Osteoblast (primary cell): ENCODE measurements at regions not wholly inside any gene's neighbourhood (a gene's known extent, or its start where the extent isn't known, plus 50 kb on each side); places are given as distances from the start of the nearest gene placed in this dataset.
A peak's percentile ranks its signal among the peaks of the same experiment; 100 is the strongest.

Experiments used
- DNase-seq: peaks from one replicate; pipeline ENCODE4 v3.0.0; 2011; ENCODE audit warnings: low spot score, mixed read lengths; ENCODE audit not compliant: insufficient read length; ENCODE audit errors: missing footprints
- H2AFZ ChIP-seq: 2 replicates; pipeline ENCODE4 v1.6.0; 2011; ENCODE audit warnings: mild to moderate bottlenecking, low read length
- H3K27ac ChIP-seq: 2 replicates; pipeline ENCODE4 v1.5.1; 2011; ENCODE audit warnings: mild to moderate bottlenecking, low read depth, low read length, moderate library complexity
- H3K27me3 ChIP-seq: 2 replicates; pipeline ENCODE4 v1.6.0; 2012; ENCODE audit warnings: mild to moderate bottlenecking, control low read depth, inconsistent platforms, low read length, moderate library complexity; ENCODE audit not compliant: insufficient read depth
- H3K36me3 ChIP-seq: 2 replicates; pipeline ENCODE4 v1.5.1; 2011; ENCODE audit warnings: mild to moderate bottlenecking, low read length, control low read depth, moderate library complexity; ENCODE audit not compliant: insufficient read depth
- H3K4me1 ChIP-seq: 2 replicates; pipeline ENCODE4 v1.5.1; 2011; ENCODE audit warnings: mild to moderate bottlenecking, low read length, control low read depth, moderate library complexity; ENCODE audit not compliant: insufficient read depth
- H3K4me2 ChIP-seq: 2 replicates; pipeline ENCODE4 v1.6.0; 2011; ENCODE audit warnings: mild to moderate bottlenecking, low read length; ENCODE audit not compliant: insufficient read depth
- H3K4me3 ChIP-seq: fragments of 200-600 bp; sonication (generic); 3 replicates; pipeline ENCODE4 v1.5.1; 2012; ENCODE audit warnings: mild to moderate bottlenecking, low read length, inconsistent platforms; ENCODE audit not compliant: insufficient read depth
- H3K79me2 ChIP-seq: 2 replicates; pipeline ENCODE4 v1.6.0; 2012; ENCODE audit warnings: mild to moderate bottlenecking, low read length, control low read depth, inconsistent platforms; ENCODE audit not compliant: insufficient read depth
- H3K9me3 ChIP-seq: 2 replicates; pipeline ENCODE4 v1.5.1; 2011; ENCODE audit warnings: low read depth, low read length, control low read depth
- H4K20me1 ChIP-seq: 2 replicates; pipeline ENCODE4 v1.6.0; 2012; ENCODE audit warnings: mild to moderate bottlenecking, low read length, control low read depth; ENCODE audit not compliant: insufficient read depth
- CTCF ChIP-seq: IDR thresholded peaks from 2 replicates; pipeline ENCODE4 v1.5.1; 2011; ENCODE audit warnings: mild to moderate bottlenecking, low read depth, low read length, moderate library complexity; ENCODE audit errors: extremely low read depth

DNA sequence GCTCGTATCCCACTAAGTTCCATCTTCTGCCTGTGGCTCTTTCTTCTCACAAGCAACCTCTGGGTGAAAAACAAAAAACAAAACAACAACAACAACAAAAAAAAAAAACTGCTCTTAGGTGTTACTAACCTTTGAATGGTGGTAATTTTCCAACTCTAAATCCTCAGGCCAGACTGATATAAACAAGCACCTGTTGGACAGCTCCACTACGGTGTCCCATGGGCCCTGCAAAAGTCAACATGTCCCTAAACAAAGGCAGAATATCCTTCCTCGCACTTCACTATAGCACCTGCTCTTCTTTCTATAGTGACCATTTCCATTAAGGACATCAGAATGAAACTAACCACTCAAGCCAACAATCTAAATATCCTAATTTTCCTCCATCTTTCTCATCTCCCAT lies 54.6 kb upstream of the PARM1 start:
- H3K4me1 ChIP-seq: no peaks in the 10 kb centered on the region
- no peaks in the 10 kb centered on the region for H3K9me3 ChIP-seq
- H3K27ac ChIP-seq: no peak overlapping the region
- H4K20me1 ChIP-seq: no peaks in the 10 kb centered on the region
- H3K4me2 ChIP-seq: no peak overlapping the region
- H2AFZ ChIP-seq: no peak overlapping the region
- TF ChIP-seq CTCF: no peak
- H3K36me3 ChIP-seq: no peaks in the 10 kb centered on the region
- no peak for DNase-seq
- H3K79me2 ChIP-seq: no peaks in the 10 kb centered on the region
- no peak overlapping the region for H3K4me3 ChIP-seq
- peaks cover 4% of the 10 kb centered on the region for H3K27me3 ChIP-seq

DNA sequence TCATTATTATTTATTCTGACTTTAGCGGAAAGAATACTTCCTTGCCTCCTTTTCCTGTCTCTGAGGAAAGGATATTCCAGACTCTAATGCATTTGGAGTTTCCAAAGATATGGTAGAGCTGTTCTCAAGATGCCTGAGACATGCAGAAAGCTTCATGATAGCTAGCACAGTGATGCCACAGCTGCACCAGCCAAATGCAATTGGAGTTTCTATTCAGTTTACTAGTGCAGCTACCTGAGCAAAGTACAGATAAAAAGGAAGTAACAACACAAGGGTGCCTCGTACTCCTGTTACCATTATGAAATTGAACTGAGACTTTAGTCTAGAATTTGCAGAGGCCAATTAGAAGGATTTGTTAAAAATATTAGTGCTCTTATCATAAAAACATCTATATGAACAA lies 57.5 kb upstream of the PARM1 start:
- no peak for DNase-seq
- no peaks in the 10 kb centered on the region for H3K9me3 ChIP-seq
- no peak for TF ChIP-seq CTCF
- H2AFZ ChIP-seq: no peak overlapping the region
- no peaks in the 10 kb centered on the region for H3K4me1 ChIP-seq
- H3K36me3 ChIP-seq: no peaks in the 10 kb centered on the region
- no peak overlapping the region for H3K4me3 ChIP-seq
- no peak overlapping the region for H3K4me2 ChIP-seq
- H4K20me1 ChIP-seq: no peaks in the 10 kb centered on the region
- no peak overlapping the region for H3K27ac ChIP-seq
- no peaks in the 10 kb centered on the region for H3K79me2 ChIP-seq
- no peaks in the 10 kb centered on the region for H3K27me3 ChIP-seq

GRCh38 chr4:74874753-74875367 lies 58.1 kb upstream of the PARM1 start:
- Histone ChIP-seq H2AFZ (no peak overlapping the region), H3K79me2 (no peaks in the 10 kb centered on the region)

More at GRCh38 chr4:74874753-74875367, 58.1 kb upstream of the PARM1 start:
- H3K4me2 ChIP-seq: no peak overlapping the region
- no peaks in the 10 kb centered on the region for H3K4me1 ChIP-seq
- no peak for DNase-seq
- H4K20me1 ChIP-seq: no peaks in the 10 kb centered on the region
- peak; percentile 91 for TF ChIP-seq CTCF
- H3K27me3 ChIP-seq: no peaks in the 10 kb centered on the region
- H3K27ac ChIP-seq: no peak overlapping the region
- no peaks in the 10 kb centered on the region for H3K9me3 ChIP-seq
- H3K36me3 ChIP-seq: no peaks in the 10 kb centered on the region
- no peak overlapping the region for H3K4me3 ChIP-seq
